Right lobe of liver (tissue), 6 donors: ENCODE measurements at regions not wholly inside any gene's neighbourhood (a gene's known extent, or its start where the extent isn't known, plus 50 kb on each side); places are given as distances from the start of the nearest gene placed in this dataset.

Experiments
- ATAC-seq, 4 donors: fragments of 200-7000 bp; cut with Tn5 transposase; one replicate each; pipeline ENCODE4 v1.9.1; 2020; ENCODE audit warnings: mild to moderate bottlenecking in 4 of 4, moderate library complexity in 4 of 4
- DNase-seq, 3 donors: peaks; one replicate each; pipeline ENCODE4 v3.0.0-alpha.2; 2020
- H3K27ac ChIP-seq, 3 donors: fragments of 200-600 bp; one replicate each; pipeline ENCODE4 v1.8.0; 2022
- H3K27me3 ChIP-seq, 2 donors: fragments of 200-600 bp; one replicate each; pipeline ENCODE4 v1.8.0; 2022
- H3K36me3 ChIP-seq, 4 donors: fragments of 200-600 bp; sonication (generic) in 1 of 4; one replicate each; pipeline versions ENCODE4 v1.5.1 to v1.8.0; 2017 to 2022; ENCODE audit warnings: control low read depth in 1 of 4
- H3K4me1 ChIP-seq, 4 donors: fragments of 200-600 bp; sonication (generic) in 1 of 4; one replicate each; pipeline versions ENCODE4 v1.5.1 to v1.8.0; 2017 to 2022; ENCODE audit warnings: control low read depth in 1 of 4
- H3K4me3 ChIP-seq, 3 donors: fragments of 200-600 bp; one replicate each; pipeline ENCODE4 v1.8.0; 2022
- H3K9me3 ChIP-seq, 4 donors: fragments of 200-600 bp; sonication (generic) in 1 of 4; one replicate each; pipeline versions ENCODE4 v1.5.1 to v1.8.0; 2017 to 2022; ENCODE audit warnings: control low read depth in 1 of 4
- CTCF ChIP-seq, 4 donors: fragments of 200-600 bp in 3 of 4; fragments of 450-650 bp in 1 of 4; IDR thresholded peaks; one replicate each; pipeline versions ENCODE4 v1.5.1 to v1.8.0; 2016 to 2022; ENCODE audit warnings: antibody characterized with exemption in 4 of 4, mild to moderate bottlenecking in 2 of 4
- POLR2A ChIP-seq: fragments of 450-650 bp; IDR thresholded peaks from one replicate; pipeline ENCODE4 v1.6.1; 2017; ENCODE audit warnings: antibody characterized with exemption, mild to moderate bottlenecking
- WGBS: methylation state at CpG from one replicate; pipeline ENCODE4 v1.1.6; 2018; ENCODE audit warnings: low coverage, low lambda C conversion rate; ENCODE audit not compliant: insufficient coverage; ENCODE audit errors: missing lambda C conversion rate; 5-methylcytosine and 5-hydroxymethylcytosine counted together
- intact Hi-C, 2 donors: fragments of 100-400 bp; cut with DNase I; formaldehyde crosslinking; loops; one replicate each; pipeline versions ENCODE4 v1.11.2 to v1.14.1; 2022
- donor health status: DM: no; HTN: yes; CAD: no.
- donor health status: DM: no; HTN: no; CAD: no.
- donor health status: DM: no; HTN: no; CAD: no.
- donor health status: DM: no; HTN: yes; CAD: no.
- donor health status: DM: no; HTN: yes; CAD: no.

GRCh38 chr3:182393151-182393550 lies 400.2 kb upstream of the ATP11B start:
- 17% methylated on average over 1 of the region's 1 CpG for WGBS
- Histone ChIP-seq H3K4me3 (no peak overlapping the region), H3K4me1 (no peaks in the 10 kb centered on the region), H3K36me3 (no peaks in the 10 kb centered on the region), H3K27me3 (no peaks in the 10 kb centered on the region), H3K9me3 (no peaks in the 10 kb centered on the region), H3K27ac (no peak overlapping the region)
- intact Hi-C loops = no loop called here
- DNase-seq = no peak
- no peak for ATAC-seq
- no peak for TF ChIP-seq CTCF (IDR thresholded peaks at IDR 0.05)
- no peak for TF ChIP-seq POLR2A

GRCh38 chr3:182393830-182394367 lies 399.4 kb upstream of the ATP11B start:
- Histone ChIP-seq H3K27ac (no peak overlapping the region), H3K4me1 (no peaks in the 10 kb centered on the region), H3K4me3 (no peak overlapping the region), H3K9me3 (no peaks in the 10 kb centered on the region), H3K27me3 (no peaks in the 10 kb centered on the region), H3K36me3 (no peaks in the 10 kb centered on the region)
- DNase-seq (no peak), ATAC-seq (no peak)
- 31% methylated on average over 3 of the region's 5 CpGs for WGBS
- TF ChIP-seq POLR2A = no peak
- no peak for TF ChIP-seq CTCF (IDR thresholded peaks at IDR 0.05)
- intact Hi-C loops = no loop called here

DNA sequence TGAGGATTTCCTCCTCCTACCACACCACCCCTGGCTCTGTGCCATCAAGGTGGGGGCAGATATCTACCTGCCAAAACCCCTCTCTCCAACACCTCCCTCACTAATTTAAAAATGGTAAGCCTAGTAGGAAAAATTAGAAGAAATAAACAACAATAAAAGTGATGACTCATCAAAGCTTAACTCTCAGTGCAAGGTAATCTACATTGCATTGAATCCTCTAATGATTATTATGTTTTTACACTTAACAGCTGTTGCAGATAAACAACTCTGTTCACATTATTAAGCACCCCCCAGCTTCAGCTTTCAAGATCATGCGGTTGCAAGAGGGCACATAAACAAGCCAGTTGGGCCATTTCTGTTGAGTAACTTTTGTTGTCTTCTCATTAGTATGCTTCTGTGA lies 396.1 kb upstream of the ATP11B start:
- H3K27ac ChIP-seq = no peak overlapping the region
- H3K9me3 ChIP-seq = no peaks in the 10 kb centered on the region
- no peaks in the 10 kb centered on the region for H3K27me3 ChIP-seq
- DNase-seq = no peak
- intact Hi-C loops = no loop called here
- no peak for TF ChIP-seq POLR2A
- TF ChIP-seq CTCF (IDR thresholded peaks at IDR 0.05) = no peak
- H3K36me3 ChIP-seq = no peaks in the 10 kb centered on the region
- 91% methylated on average over 1 of the region's 1 CpG for WGBS
- no peak for ATAC-seq
- no peak overlapping the region for H3K4me3 ChIP-seq
- H3K4me1 ChIP-seq = no peaks in the 10 kb centered on the region

- no peaks in the 10 kb centered on the region for H3K27me3 ChIP-seq
- TF ChIP-seq CTCF (IDR thresholded peaks at IDR 0.05) = no peak
- TF ChIP-seq POLR2A = no peak
- no peaks in the 10 kb centered on the region for H3K9me3 ChIP-seq
- no peak overlapping the region for H3K27ac ChIP-seq
- no peak for DNase-seq
- H3K4me3 ChIP-seq = no peak overlapping the region
- H3K36me3 ChIP-seq = no peaks in the 10 kb centered on the region
- no peaks in the 10 kb centered on the region for H3K4me1 ChIP-seq
- intact Hi-C loops = no loop called here
- ATAC-seq = no peak
- 61% methylated on average over 9 of the region's 11 CpGs for WGBS
Measured at GRCh38 chr3:182399978-182400737, 393.1 kb upstream of the ATP11B start.
